NCI-H526 (cell line): ENCODE measurements at regions not wholly inside any gene's neighbourhood (a gene's known extent, or its start where the extent isn't known, plus 50 kb on each side); places are given as distances from the start of the nearest gene placed in this dataset.

Experiments used
- DNase-seq, 2 experiments: peaks; one replicate each; lab custom pipeline; 2025; lab: John Stamatoyannopoulos, UW

DNA sequence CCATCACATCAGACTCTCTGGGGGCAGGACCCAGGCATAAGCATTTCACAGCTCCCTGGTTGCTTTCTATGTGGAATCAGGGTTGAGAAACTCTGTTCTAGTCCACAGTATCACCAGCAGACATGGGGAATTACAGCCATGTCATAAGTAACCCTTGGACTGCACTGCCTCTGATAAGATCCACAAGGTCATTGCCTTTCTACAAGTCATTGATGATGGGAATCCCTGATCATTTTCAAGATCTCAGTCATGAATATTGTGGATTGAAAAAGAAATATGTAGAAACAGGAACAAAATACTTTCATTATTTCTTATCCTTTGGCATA is 304.1 kb downstream of the KLF6 start:
- DNase-seq, result no peak

- DNase-seq, result no peak
Measured at GRCh38 chr10:3480281-3480989, 304.6 kb downstream of the KLF6 start.

GRCh38 chr10:3478632-3479240 is 306.2 kb upstream of the PITRM1 start:
- no peak for DNase-seq

DNA sequence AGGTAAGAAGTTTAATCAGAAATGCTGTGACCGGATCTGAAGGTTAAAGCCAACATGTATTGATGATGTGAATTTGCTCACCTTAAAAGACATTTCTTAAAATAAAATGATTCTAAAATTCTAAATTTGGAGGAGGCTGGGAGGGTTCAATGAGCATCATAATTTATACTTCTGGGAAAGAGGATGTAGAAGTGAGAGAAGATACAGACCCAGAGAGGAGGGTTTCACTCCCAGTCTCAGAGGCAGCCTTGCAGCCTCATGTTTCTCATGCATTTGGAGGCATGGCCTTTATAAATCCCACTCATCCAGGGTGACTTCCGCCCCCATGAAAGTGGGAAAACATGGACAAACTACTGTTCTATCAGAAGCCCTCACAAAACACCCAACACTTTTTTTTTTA is 305.6 kb upstream of the PITRM1 start:
- no peak for DNase-seq

GRCh38 chr10:3477683-3478082 is 305.1 kb upstream of the PITRM1 start:
- no peak for DNase-seq

DNA sequence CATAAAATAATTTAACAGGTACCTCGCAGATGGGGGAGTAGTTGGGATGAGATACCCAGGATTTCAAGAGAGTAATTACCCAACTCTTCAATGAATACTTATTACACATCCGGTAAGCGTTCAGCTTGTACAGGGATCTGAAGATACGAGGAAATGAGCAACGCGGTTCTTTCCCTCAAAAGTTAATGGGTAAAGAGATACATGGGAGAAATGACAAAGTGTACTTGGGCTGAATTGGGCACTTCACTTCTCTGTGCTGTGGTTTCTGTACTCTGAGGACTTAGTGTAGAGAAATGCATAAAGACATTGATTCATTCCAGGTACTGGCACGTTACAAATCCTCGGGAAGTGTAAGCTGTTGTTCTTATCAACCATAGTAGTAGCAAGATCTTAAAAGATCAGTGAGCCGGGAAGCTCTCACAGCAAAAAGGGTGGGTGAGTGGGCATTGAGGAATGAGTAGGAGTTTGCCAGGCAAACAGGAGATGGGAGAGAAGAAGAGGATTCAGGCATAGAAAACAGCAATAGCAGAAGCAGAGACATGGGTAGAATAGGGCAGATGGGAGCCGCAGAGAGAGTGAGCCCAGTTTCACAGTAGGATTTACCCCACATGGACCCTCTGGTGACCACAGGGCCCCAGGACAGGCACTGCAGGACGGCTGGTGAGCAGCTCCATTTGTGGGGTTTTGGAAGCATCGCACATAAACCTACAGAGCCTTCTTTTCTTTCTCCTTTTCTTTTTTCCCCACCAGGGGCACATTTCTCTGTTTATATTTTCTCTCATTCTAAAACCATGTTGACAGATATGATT is 304.3 kb upstream of the PITRM1 start:
- DNase-seq, result no peak

- DNase-seq, result no peak
Measured at GRCh38 chr10:3476186-3476585, 303.6 kb upstream of the PITRM1 start.

DNA sequence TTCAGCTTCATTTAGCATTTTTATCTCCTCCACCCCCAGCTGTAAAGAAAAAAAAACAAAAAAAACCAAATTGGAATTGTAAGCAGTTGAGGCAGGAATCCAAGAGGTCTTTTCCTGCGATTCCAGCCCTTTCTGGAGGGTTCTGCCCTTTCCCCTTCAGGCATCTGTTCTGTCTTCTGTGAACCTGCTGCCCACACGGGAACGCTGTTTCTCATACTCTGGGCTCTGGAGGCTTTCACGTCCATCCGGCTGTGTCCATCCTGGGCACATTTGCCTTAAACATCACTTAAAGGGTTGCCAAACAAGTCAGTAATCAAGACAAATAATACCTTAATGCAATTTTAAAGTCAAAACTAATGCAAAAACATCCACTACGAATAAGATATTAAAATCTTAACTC is 302.8 kb upstream of the PITRM1 start:
- DNase-seq, result no peak

DNA sequence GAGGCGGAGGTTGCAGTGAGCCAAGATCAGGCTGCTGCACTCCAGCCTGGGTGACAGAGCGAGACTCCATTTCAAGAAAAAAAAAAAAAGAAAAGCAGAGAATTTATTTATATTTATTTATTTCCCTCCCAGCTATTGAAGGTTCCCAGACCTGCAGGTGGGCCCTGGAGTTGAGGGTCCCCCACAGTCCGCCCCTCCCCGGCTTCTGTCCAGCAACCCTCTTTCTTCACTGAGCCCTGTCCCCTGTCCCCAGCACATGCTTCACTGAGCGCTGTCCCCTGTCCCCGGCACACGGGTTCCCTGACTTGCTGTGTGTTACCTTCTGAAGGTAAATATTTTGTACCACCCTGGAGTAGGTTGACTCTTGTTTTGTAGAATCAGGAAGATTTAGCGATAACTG is 301.7 kb upstream of the PITRM1 start:
- no peak for DNase-seq

- DNase-seq, result no peak
Measured at GRCh38 chr10:3473271-3473670, 300.7 kb upstream of the PITRM1 start.

GRCh38 chr10:3472287-3473051 is 299.9 kb upstream of the PITRM1 start:
- DNase-seq, result no peak

- DNase-seq, result no peak
Measured at GRCh38 chr10:3471927-3472286, 299.3 kb upstream of the PITRM1 start.

DNA sequence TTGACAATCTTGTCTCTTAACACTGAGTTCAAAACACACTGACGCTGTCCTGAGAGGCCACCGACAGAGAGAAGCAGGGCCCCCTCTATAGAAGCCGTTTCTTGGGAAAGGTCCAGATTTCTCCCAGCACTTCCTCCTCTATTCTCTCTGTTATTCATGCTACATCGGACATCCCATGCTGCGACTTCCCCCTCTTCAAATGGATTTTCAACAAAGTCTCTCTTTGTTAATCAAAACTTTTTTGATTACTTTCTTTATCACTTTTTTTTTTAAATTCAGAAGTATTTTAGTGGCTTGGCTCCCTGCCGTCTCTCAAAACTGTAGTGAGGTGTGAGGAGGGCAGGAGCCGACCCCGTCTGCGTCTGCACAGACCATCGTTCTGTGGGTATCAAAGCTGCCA is 298.9 kb upstream of the PITRM1 start:
- DNase-seq, result no peak

GRCh38 chr10:3470191-3470590 is 297.6 kb upstream of the PITRM1 start:
- DNase-seq, result no peak

DNA sequence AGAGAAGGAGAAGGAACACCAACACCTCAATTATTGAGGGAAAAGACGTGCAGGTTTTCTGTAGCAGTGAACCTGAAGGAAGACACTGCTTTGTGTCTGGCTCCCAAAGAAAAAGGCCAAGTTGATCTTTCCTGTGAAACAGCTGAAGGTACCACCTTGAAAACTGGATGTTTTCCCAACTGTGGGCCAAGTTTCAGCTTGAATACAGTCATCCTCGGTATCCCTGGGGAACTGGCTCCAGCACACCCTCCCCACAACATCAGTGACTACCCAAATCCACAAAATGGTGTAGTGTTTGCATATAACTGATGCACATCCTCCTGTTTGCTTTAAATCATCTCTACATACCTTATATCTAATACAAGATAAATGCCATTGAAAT is 297.0 kb upstream of the PITRM1 start:
- DNase-seq, result no peak

DNA sequence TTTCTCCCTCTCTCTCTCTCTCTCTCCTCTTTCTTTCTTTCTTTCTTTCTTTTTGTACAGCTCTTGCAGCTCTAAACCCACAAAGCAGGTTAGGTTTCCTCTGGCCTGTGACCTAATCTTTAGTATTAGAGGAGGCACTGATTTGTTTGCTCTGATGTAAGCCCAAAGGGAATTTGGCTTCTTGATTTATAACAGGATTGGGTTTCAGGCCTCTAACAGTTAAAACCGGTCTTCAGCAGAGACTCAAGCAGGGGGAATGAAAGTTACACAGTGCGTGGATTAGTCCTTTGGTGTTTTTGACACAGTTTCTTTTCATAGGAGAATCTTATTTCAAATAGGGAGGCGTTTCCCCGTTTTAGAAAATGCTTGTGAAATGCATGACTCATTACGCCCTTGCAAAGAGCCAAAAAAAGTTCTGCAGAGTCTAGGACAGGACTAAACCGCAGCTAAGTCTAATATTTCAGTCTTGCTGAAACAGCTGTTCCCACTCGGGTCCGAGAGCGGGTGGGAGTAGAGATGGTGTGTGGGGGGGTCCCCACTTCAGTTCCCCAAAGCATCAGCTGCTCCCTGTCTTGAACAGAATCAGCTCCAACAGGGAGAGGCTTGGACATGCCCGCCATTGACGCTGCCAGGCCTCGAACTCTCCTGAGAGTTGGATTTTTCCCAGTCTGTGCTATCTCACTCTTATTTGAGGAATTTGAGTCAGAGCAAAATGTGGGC is 296.5 kb upstream of the PITRM1 start:
- DNase-seq, result no peak

DNA sequence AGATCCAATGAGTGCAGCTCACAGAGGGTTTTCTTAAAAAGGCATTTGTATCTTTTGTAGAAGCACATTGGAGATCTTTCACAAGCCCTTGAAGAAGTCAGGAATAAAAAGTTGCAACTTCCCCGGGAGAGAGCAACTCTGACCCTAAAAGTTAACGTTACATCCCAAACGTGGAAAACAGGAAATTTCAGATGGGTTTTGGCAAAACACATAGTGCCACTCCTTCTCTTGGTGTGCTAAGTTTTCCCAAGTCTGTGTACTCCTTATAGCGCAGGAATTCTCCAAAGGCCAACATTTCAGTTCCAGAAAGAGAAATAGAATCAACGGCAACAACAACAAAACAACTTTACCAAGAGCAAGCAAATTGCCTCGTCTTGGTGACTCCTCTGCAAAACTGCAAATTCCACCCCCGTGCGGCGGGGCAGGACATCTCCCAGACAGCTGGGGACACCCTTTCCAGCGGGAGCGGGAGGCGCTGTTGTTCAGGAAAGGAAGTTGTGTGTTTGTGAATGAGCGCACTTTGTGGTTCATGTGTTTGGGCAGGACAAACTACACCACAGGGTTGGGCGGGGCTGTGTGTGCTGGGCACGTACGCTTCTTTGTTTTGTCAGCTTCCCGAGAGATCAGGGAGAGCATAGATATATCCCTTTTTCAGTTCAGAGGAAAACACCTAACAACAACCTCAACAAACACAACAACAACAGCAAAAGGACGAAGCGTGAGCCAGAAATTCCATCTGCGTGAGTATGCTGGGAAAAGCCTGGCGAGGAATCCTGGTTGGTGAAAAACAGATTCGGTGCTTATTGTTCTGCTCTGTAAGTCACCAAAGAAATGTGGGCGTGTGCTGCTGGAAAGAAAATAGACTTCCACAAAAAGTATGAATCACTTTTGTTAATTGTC is 294.7 kb upstream of the PITRM1 start:
- DNase-seq, result no peak

DNA sequence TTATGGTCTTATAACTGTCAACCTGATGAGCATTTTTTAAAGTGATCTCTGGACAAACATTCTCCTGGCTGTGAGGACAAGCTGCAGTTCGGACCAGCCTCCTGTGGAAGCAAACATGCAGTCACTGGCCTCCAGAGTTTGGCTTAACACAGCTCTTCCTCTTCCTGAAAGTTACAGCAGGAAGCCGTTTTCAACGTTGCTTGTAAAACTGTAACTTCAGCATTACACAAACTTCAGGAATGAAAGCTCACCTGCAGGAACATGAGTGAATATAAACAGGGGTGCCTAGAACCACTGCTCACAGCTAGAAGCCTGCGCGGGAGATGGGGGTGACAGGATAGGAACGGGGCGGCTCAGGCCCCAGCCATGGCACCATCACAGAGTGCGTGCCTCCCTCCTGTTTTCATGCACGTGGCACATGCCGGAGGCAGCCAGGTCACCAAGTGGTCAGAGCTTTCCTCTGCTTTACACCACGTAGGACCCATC is 292.9 kb upstream of the PITRM1 start:
- DNase-seq, result no peak

GRCh38 chr10:3464760-3465405 is 292.3 kb upstream of the PITRM1 start:
- DNase-seq, result no peak

- no peak for DNase-seq
Measured at GRCh38 chr10:3460420-3461128, 288.0 kb upstream of the PITRM1 start.
